ENCODE measurements at regions not wholly inside any gene's neighbourhood (a gene's known extent, or its start where the extent isn't known, plus 50 kb on each side); places are given as distances from the start of the nearest gene placed in this dataset.

DNA sequence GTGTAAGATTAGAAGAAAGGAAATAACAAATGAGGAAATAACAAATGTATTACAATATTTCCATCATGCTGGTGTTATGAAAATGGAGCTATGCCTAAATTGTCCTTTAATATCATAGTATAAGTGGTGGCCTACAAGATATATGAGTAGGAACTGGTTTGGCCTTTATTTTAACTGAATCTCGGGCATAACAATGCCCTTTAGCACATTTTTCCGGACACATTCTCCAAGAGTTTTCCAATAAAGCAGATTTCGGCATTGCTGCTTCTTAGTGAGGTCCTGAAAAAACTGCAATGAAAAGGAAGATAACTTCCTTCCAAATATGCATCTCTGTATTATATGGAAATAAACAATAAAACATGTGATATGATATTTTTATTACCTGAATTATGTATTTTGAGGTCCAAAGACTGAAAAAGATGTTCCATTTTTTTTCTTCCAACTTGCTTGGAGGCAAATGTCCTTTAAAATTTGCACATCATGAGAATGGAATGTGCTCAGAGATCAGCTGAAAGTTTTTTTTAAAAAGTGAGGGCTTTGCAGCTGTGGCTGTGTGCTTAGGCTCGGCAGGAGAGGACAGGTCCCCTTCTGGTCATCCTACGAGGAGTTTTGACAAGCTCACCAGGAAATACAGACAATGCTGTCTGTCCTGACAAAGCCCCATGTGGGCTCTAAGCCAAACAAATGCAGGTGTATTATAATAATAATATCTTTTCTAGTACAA is 132.3 kb upstream of the RND3 start:
- H3K4me3 ChIP-seq (replicated peaks; ENCODE audit: low read depth, low read length), result no peak overlapping the region
- no peak for DNase-seq (ENCODE audit: extremely low read depth, low read depth)
- TF ChIP-seq, protein P1, sequence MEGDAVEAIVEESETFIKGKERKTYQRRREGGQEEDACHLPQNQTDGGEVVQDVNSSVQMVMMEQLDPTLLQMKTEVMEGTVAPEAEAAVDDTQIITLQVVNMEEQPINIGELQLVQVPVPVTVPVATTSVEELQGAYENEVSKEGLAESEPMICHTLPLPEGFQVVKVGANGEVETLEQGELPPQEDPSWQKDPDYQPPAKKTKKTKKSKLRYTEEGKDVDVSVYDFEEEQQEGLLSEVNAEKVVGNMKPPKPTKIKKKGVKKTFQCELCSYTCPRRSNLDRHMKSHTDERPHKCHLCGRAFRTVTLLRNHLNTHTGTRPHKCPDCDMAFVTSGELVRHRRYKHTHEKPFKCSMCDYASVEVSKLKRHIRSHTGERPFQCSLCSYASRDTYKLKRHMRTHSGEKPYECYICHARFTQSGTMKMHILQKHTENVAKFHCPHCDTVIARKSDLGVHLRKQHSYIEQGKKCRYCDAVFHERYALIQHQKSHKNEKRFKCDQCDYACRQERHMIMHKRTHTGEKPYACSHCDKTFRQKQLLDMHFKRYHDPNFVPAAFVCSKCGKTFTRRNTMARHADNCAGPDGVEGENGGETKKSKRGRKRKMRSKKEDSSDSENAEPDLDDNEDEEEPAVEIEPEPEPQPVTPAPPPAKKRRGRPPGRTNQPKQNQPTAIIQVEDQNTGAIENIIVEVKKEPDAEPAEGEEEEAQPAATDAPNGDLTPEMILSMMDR (IDR thresholded peaks at IDR 0.05; ENCODE audit: low read depth, low read length, missing control alignments), result no peak

DNA sequence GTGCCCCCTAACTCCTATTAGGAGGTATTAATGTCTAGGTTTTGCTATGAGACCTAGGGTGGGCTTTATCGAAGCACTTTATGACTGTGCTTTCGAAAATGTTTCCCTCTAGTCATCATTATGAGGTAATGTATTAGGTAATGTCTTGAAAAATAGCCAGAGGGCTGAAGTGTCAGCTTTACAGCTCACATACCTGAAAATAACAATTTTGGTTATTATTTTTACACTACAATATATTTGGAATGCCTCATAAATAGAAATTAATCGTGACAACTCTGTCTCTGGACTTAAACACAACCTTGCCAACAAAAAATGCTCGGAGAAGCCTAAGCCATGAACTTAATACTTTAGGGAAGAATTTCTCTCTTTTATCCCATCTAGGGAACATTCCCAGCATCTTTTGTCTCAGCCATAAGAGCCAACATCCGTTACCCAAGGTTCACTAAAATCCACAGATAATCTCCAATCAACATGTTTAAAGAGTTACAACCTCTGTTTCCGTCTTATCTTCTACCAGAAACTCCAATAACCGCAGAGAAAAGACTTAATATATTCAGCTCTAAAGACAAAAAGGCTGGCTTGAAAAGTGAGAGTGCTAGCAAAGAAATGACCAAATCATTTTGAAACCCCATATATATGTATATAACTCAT is 130.9 kb upstream of the RND3 start:
- DNase-seq (ENCODE audit: extremely low read depth, low read depth), result no peak
- TF ChIP-seq, protein P1 (IDR thresholded peaks at IDR 0.05; ENCODE audit: low read depth, low read length, missing control alignments), result no peak
- no peak overlapping the region for H3K4me3 ChIP-seq (replicated peaks; ENCODE audit: low read depth, low read length)

DNA sequence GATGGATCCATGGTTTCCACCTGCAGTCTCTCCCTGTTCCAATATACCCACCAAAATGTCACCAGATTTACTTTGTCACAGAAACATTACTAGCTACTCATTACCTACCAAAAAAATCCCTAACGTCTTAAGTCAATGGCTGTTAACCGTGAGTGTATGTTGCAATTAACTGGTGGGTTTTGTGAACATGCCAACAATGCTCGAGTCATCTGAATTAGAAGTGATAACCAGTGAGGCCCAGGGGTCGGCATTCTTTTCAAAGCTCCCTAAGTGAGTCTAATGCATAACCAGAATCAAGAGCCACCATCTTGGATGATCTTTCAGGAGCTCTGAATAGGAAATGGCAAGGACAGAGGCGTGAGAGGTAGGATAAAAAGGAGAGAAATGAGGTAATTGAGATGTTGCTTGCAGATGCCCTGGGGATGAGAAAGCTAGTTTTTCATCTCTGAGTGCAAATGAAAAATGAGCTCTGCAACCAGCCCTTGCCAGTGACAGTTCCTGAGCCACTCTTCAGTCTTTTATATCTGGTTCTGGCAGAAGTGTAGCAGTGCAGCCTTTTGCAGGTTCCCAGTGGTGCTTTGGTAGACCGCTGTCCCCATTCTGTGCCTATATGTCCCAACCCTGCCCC is 130.0 kb upstream of the RND3 start:
- TF ChIP-seq, protein P1 (IDR thresholded peaks at IDR 0.05; ENCODE audit: low read depth, low read length, missing control alignments), result no peak
- no peak for DNase-seq (ENCODE audit: extremely low read depth, low read depth)
- no peak overlapping the region for H3K4me3 ChIP-seq (replicated peaks; ENCODE audit: low read depth, low read length)

DNA sequence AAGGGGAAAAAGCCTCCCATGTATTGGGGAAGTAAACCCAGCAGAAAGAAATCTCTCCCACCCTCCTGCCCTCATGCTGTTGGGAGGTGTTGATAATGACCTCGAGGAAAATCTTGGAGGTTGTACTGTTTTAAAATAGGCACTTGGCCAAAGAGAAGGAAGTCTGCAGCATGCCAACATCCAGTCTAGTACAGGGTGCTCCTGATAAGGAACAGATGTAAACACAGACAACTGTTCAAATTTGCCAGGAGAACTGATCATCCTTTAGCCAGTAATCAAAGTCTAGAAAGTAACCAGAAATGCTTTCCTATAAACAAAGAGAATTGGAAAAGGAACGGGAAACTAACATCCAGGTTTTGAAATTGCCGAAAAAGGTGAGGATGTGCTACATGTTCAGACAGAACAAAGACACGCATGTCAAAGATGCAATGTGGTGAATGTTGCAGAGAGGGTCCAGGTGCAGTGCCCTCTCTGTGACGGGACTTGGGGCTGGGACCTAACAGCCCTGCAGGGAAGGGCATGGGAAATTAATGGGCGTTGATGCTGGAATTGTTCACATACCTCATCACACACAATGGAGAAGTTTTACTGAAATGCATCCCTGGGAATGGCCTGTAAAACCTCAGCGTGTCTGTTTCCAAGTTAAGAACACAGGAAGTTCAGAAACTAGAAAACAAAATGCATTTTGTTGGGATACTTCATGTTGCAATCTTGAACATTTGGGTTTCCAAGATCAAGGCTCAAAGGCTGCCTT is 125.7 kb upstream of the RND3 start:
- H3K4me3 ChIP-seq (replicated peaks; ENCODE audit: low read depth, low read length), result no peak overlapping the region
- DNase-seq (ENCODE audit: extremely low read depth, low read depth), result no peak
- TF ChIP-seq, protein P1 (IDR thresholded peaks at IDR 0.05; ENCODE audit: low read depth, low read length, missing control alignments), result no peak

DNA sequence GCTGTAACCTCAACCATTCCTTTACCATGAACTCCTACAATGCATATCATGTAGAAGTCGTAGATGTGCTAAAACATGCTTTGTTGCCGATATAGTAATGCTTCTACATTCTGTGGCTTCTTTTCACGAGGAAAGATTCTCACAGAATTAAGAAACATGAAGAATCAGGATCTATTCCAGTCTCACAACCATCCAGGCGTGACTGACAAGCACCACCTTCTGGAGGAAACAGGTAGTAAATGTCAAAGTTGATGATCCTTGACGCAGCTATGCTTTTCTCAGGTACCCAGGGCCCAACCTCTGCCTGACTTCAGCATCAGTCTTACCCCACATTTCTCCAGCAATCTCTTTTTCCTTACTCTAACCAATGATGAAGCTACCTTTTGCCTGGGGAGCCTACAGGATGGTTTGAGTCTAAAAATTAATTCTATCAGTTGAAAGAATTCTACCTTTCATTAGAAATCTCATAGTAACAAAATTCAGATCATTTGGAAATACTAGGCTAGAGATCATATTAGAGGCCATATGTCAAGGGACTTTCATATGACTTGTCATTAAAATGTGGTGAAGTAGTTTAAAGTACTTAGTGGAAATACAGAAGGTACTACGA is 123.3 kb upstream of the RND3 start:
- DNase-seq (ENCODE audit: extremely low read depth, low read depth), result no peak
- no peak overlapping the region for H3K4me3 ChIP-seq (replicated peaks; ENCODE audit: low read depth, low read length)
- TF ChIP-seq, protein P1 (IDR thresholded peaks at IDR 0.05; ENCODE audit: low read depth, low read length, missing control alignments), result peak; percentile 53

DNA sequence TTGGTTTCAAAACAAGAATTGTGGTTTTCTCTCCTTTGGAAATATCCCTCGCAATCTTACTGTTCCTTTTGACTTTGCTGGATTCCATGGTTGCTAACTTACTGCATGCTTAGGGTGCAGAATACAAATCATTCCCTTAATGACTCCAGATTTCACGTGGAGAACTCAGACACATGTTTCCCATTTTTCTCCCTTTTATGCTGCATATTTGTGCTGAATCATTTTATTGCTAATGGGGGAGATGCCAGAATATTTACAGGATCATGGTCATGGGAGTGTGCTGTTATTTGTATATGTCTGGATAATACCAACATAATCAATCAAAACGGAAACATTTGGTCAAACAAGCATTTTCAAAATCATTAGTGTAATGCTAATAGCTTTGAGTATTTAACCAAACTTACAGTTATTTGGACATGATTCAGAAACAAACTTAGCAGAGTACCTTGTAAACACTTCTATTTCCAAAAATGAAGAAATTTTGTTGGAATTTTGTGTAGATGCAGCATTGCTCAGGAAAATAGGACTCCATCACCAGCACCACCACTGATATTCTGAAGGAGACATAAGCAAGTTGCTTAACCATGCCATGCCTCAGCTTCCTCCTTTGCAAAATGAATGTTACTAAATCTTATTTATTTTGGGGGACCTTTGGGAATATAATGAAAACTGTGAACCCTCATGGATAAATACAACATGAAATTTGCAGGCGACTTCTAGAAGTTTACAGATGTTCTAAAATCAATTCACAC is 122.5 kb upstream of the RND3 start:
- H3K4me3 ChIP-seq (replicated peaks; ENCODE audit: low read depth, low read length), result no peak overlapping the region
- peak; percentile 91 for DNase-seq (ENCODE audit: extremely low read depth, low read depth)
- TF ChIP-seq, protein P1 (IDR thresholded peaks at IDR 0.05; ENCODE audit: low read depth, low read length, missing control alignments), result no peak
